GM18870 (cell line): ENCODE measurements at regions not wholly inside any gene's neighbourhood (a gene's known extent, or its start where the extent isn't known, plus 50 kb on each side); places are given as distances from the start of the nearest gene placed in this dataset.

Source experiments
- ATAC-seq: cut with Tn5 transposase; IDR thresholded peaks from one replicate; pipeline ENCODE4 v1.9.1; 2021; ENCODE audit warnings: moderate library complexity; ENCODE audit not compliant: unreplicated experiment

- ATAC-seq, result peak; percentile 74
These were observed 212.7 kb upstream of the JUN start for GRCh38 chr1:58996341-58997059.

GRCh38 chr1:58997060-58997411 is 213.2 kb upstream of the JUN start:
- peak; percentile 54 for ATAC-seq

GRCh38 chr1:58997637-58998036 is 213.8 kb upstream of the JUN start:
- ATAC-seq, result no peak

- ATAC-seq, result no peak
These were observed 215.8 kb upstream of the JUN start for GRCh38 chr1:58999676-59000075.

- ATAC-seq, result no peak
These were observed 220.9 kb upstream of the JUN start for GRCh38 chr1:59004755-59005154.

- ATAC-seq, result no peak
These were observed 221.8 kb upstream of the JUN start for GRCh38 chr1:59005491-59006288.

GRCh38 chr1:59006289-59006658 is 222.4 kb upstream of the JUN start:
- ATAC-seq, result no peak

- no peak for ATAC-seq
These were observed 223.1 kb upstream of the JUN start for GRCh38 chr1:59006932-59007331.

GRCh38 chr1:59007429-59007819 is 223.6 kb upstream of the JUN start:
- ATAC-seq, result no peak

- no peak for ATAC-seq
These were observed 224.2 kb upstream of the JUN start for GRCh38 chr1:59007820-59008598.

- no peak for ATAC-seq
These were observed 224.9 kb upstream of the JUN start for GRCh38 chr1:59008599-59009347.

GRCh38 chr1:59011663-59012062 is 227.8 kb upstream of the JUN start:
- no peak for ATAC-seq

- ATAC-seq, result no peak
These were observed 228.5 kb upstream of the JUN start for GRCh38 chr1:59012378-59012777.

GRCh38 chr1:59013276-59013927 is 229.6 kb upstream of the JUN start:
- ATAC-seq, result peak; percentile 44

- ATAC-seq, result no peak
These were observed 230.1 kb upstream of the JUN start for GRCh38 chr1:59013928-59014279.

- ATAC-seq, result no peak
These were observed 231.0 kb upstream of the JUN start for GRCh38 chr1:59014827-59015226.

GRCh38 chr1:59015708-59016107 is 231.9 kb upstream of the JUN start:
- ATAC-seq, result no peak

- ATAC-seq, result no peak
These were observed 232.5 kb upstream of the JUN start for GRCh38 chr1:59016390-59016789.

GRCh38 chr1:59017501-59018231 is 233.8 kb upstream of the JUN start:
- no peak for ATAC-seq

- no peak for ATAC-seq
These were observed 234.6 kb upstream of the JUN start for GRCh38 chr1:59018446-59018845.
